Neural cell (in vitro differentiated cells): ENCODE measurements at regions not wholly inside any gene's neighbourhood (a gene's known extent, or its start where the extent isn't known, plus 50 kb on each side); places are given as distances from the start of the nearest gene placed in this dataset.
A peak's percentile ranks its signal among the peaks of the same experiment; 100 is the strongest.

Experiments
- H2AFZ ChIP-seq: fragments of 200-600, 300-800 bp; sonication (generic), shearing (Covaris generic); 2 replicates; pipeline ENCODE4 v1.6.0; 2014; ENCODE audit warnings: low read depth, mild to moderate bottlenecking, antibody characterized with exemption, low read length, moderate library complexity
- H3F3A ChIP-seq: fragments of 200-600 bp; shearing (Covaris generic); 2 replicates; pipeline ENCODE4 v1.6.1; 2016; ENCODE audit warnings: mild to moderate bottlenecking, moderate library complexity, mixed read lengths, antibody characterized with exemption, low read length; ENCODE audit not compliant: insufficient read depth, poor library complexity, severe bottlenecking
- H3K27ac ChIP-seq: fragments of 200-600, 300-800 bp; sonication (generic), shearing (Covaris generic); 2 replicates; pipeline ENCODE4 v1.5.1; 2014; ENCODE audit warnings: mild to moderate bottlenecking, low read length, moderate library complexity
- H3K27me3 ChIP-seq: fragments of 300-800, 200-600 bp; sonication (generic), shearing (Covaris generic); 2 replicates; pipeline ENCODE4 v1.6.0; 2014; ENCODE audit warnings: mild to moderate bottlenecking, low read depth, low read length, moderate library complexity; ENCODE audit not compliant: insufficient read depth
- H3K36me3 ChIP-seq: fragments of 300-800, 200-600 bp; sonication (generic), shearing (Covaris generic); 2 replicates; pipeline ENCODE4 v1.5.1; 2014; ENCODE audit warnings: mild to moderate bottlenecking, antibody characterized with exemption, low read length, moderate library complexity; ENCODE audit not compliant: insufficient read depth
- H3K4me2 ChIP-seq: fragments of 300-800, 200-600 bp; sonication (generic), shearing (Covaris generic); 2 replicates; pipeline ENCODE4 v1.6.0; 2014; ENCODE audit warnings: mild to moderate bottlenecking, low read length
- H3K4me3 ChIP-seq: fragments of 300-800, 200-600 bp; sonication (generic), shearing (Covaris generic); 2 replicates; pipeline ENCODE4 v1.5.1; 2014; ENCODE audit warnings: mild to moderate bottlenecking, low read length, moderate library complexity
- H3K79me2 ChIP-seq: fragments of 200-600 bp; shearing (Covaris generic); replicated peaks from 2 replicates; pipeline ENCODE4 v1.6.0; 2014; ENCODE audit warnings: mild to moderate bottlenecking, low read length, moderate library complexity; ENCODE audit not compliant: insufficient read depth
- H3K9ac ChIP-seq: fragments of 300-800, 200-600 bp; sonication (generic), shearing (Covaris generic); 2 replicates; pipeline ENCODE4 v1.6.1; 2016; ENCODE audit warnings: mild to moderate bottlenecking, low read length, mixed read lengths
- H3K9me2 ChIP-seq: fragments of 200-600 bp; shearing (Covaris generic); 2 replicates; pipeline ENCODE4 v1.6.1; 2016; ENCODE audit warnings: mild to moderate bottlenecking, low read length, mixed read lengths; ENCODE audit not compliant: insufficient read depth
- H3K9me3 ChIP-seq: fragments of 200-600, 300-800 bp; sonication (generic), shearing (Covaris generic); 2 replicates; pipeline ENCODE4 v1.6.1; 2016; ENCODE audit warnings: mild to moderate bottlenecking, mixed run types, low read length, moderate library complexity, mixed read lengths
- H4K20me1 ChIP-seq: fragments of 200-600 bp; shearing (Covaris generic); 2 replicates; pipeline ENCODE4 v1.6.1; 2016; ENCODE audit warnings: mild to moderate bottlenecking, mixed run types; ENCODE audit not compliant: insufficient read depth
- CTCF ChIP-seq: fragments of 450-650 bp; IDR thresholded peaks from 2 replicates; pipeline ENCODE4 v1.5.1; 2014; ENCODE audit warnings: antibody characterized with exemption, mild to moderate bottlenecking, moderate library complexity; ENCODE audit not compliant: poor library complexity, severe bottlenecking
- EP300 ChIP-seq: fragments of 450-650 bp; conservative IDR thresholded peaks from 2 replicates; pipeline ENCODE4 v1.6.1; 2014; ENCODE audit warnings: antibody characterized with exemption, mild to moderate bottlenecking, moderate library complexity; ENCODE audit not compliant: poor library complexity, severe bottlenecking
- EZH2 ChIP-seq: fragments of 200-600, 300-800 bp; shearing (Covaris generic), sonication (generic); IDR thresholded peaks from 2 replicates; pipeline ENCODE4 v1.6.1; 2014; ENCODE audit warnings: antibody characterized with exemption, low read length, borderline replicate concordance, mild to moderate bottlenecking; ENCODE audit not compliant: insufficient read depth, poor library complexity, severe bottlenecking
- MXI1 ChIP-seq: fragments of 450-650 bp; conservative IDR thresholded peaks from 2 replicates; pipeline ENCODE4 v1.6.1; 2014; ENCODE audit warnings: antibody characterized with exemption, mild to moderate bottlenecking; ENCODE audit not compliant: poor library complexity, severe bottlenecking
- POLR2AphosphoS5 ChIP-seq: IDR thresholded peaks from 2 replicates; pipeline ENCODE4 v1.6.1; 2012
- RAD21 ChIP-seq: fragments of 450-650 bp; conservative IDR thresholded peaks from 2 replicates; pipeline ENCODE4 v1.6.1; 2014; ENCODE audit warnings: antibody characterized with exemption, mild to moderate bottlenecking, moderate library complexity
- REST ChIP-seq: IDR thresholded peaks from 2 replicates; pipeline ENCODE4 v1.6.1; 2012; ENCODE audit warnings: borderline replicate concordance
- SMC3 ChIP-seq: fragments of 450-650 bp; conservative IDR thresholded peaks from 2 replicates; pipeline ENCODE4 v1.6.1; 2014; ENCODE audit warnings: antibody characterized with exemption, mild to moderate bottlenecking, moderate library complexity; ENCODE audit not compliant: poor library complexity
- TAF1 ChIP-seq: IDR thresholded peaks from 2 replicates; pipeline ENCODE4 v1.6.1; 2012; ENCODE audit warnings: low read depth

GRCh38 chr15:93331545-93332167 lies 242.6 kb upstream of the RGMA start:
- Histone ChIP-seq H3K9me3 (no peaks in the 10 kb centered on the region), H2AFZ (peak overlapping the region; percentile 21), H3K9me2 (no peaks in the 10 kb centered on the region), H3K9ac (peak overlapping the region; percentile 37), H4K20me1 (no peaks in the 10 kb centered on the region), H3F3A (no peaks in the 10 kb centered on the region), H3K4me3 (peak overlapping the region; percentile 46), H3K27ac (peak overlapping the region; percentile 32), H3K36me3 (no peaks in the 10 kb centered on the region), H3K79me2 (peaks cover 6% of the 10 kb centered on the region), H3K27me3 (no peaks in the 10 kb centered on the region), H3K4me2 (no peak overlapping the region)
- TF ChIP-seq POLR2AphosphoS5 (peak; percentile 18), EZH2 (no peak), RAD21 (no peak), CTCF (no peak)

- Histone ChIP-seq H3K9me2 (no peaks in the 10 kb centered on the region), H3K27me3 (no peaks in the 10 kb centered on the region), H3K79me2 (peaks cover 6% of the 10 kb centered on the region), H3K4me3 (no peak overlapping the region), H3K36me3 (no peaks in the 10 kb centered on the region), H3F3A (no peaks in the 10 kb centered on the region), H4K20me1 (no peaks in the 10 kb centered on the region), H3K4me2 (no peak overlapping the region), H3K9me3 (no peaks in the 10 kb centered on the region), H2AFZ (no peak overlapping the region), H3K27ac (no peak overlapping the region), H3K9ac (no peak overlapping the region)
- no peak for TF ChIP-seq SMC3
- no peak for TF ChIP-seq TAF1
- TF ChIP-seq RAD21 = no peak
- no peak for TF ChIP-seq CTCF
- TF ChIP-seq EZH2 = no peak
- TF ChIP-seq POLR2AphosphoS5 = no peak
- no peak for TF ChIP-seq EP300
- TF ChIP-seq REST = no peak
- TF ChIP-seq MXI1 = no peak
Measured at GRCh38 chr15:93330912-93331544, 242.0 kb upstream of the RGMA start.
